ENCODE measurements at regions not wholly inside any gene's neighbourhood (a gene's known extent, or its start where the extent isn't known, plus 50 kb on each side); places are given as distances from the start of the nearest gene placed in this dataset.

DNA sequence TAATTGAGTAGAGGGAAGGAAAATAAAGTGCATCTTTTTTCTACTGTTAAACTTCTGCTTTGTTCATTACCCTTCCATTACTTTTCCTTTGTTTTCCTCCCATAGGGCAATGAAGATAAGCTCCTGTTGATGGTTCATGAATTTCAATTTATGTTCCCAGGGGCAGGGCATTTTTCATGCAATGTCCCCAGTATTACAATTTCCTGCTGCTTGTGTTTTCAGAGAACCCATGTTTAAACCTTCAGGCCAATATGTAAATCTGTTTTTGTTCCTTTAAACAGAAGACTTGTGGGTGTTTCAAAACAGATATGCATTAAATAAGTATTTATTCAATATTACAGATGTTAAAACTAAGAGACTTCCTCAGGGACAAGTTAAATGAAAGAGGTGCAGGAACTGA is 834.5 kb downstream of the ZPLD1 start:
- H3F3A ChIP-seq (ENCODE audit: insufficient read depth, low read length, poor library complexity, severe bottlenecking): no peaks in the 10 kb centered on the region
- no peak overlapping the region for H3K4me3 ChIP-seq (ENCODE audit: low read length)
- no peak overlapping the region for H3K4me2 ChIP-seq (ENCODE audit: low read length)
- H2AFZ ChIP-seq (ENCODE audit: low read depth, low read length): no peak overlapping the region
- H4K20me1 ChIP-seq (ENCODE audit: insufficient read depth): no peaks in the 10 kb centered on the region
- no peaks in the 10 kb centered on the region for H3K36me3 ChIP-seq (ENCODE audit: insufficient read depth, low read length)
- H3K27ac ChIP-seq (ENCODE audit: low read length): no peak overlapping the region
- no peaks in the 10 kb centered on the region for H3K27me3 ChIP-seq (ENCODE audit: insufficient read depth, low read depth, low read length)
- TF ChIP-seq TAF1 (IDR thresholded peaks at IDR 0.05; ENCODE audit: low read depth) (no peak), RAD21 (conservative IDR thresholded peaks at IDR 0.05) (no peak), MXI1 (conservative IDR thresholded peaks at IDR 0.05; ENCODE audit: poor library complexity, severe bottlenecking) (no peak), EZH2 (IDR thresholded peaks at IDR 0.05; ENCODE audit: borderline replicate concordance, insufficient read depth, low read length, poor library complexity, severe bottlenecking) (no peak), POLR2AphosphoS5 (IDR thresholded peaks at IDR 0.05) (no peak), EP300 (conservative IDR thresholded peaks at IDR 0.05; ENCODE audit: poor library complexity, severe bottlenecking) (no peak), SMC3 (conservative IDR thresholded peaks at IDR 0.05; ENCODE audit: poor library complexity) (no peak)
- TF ChIP-seq, protein P1, sequence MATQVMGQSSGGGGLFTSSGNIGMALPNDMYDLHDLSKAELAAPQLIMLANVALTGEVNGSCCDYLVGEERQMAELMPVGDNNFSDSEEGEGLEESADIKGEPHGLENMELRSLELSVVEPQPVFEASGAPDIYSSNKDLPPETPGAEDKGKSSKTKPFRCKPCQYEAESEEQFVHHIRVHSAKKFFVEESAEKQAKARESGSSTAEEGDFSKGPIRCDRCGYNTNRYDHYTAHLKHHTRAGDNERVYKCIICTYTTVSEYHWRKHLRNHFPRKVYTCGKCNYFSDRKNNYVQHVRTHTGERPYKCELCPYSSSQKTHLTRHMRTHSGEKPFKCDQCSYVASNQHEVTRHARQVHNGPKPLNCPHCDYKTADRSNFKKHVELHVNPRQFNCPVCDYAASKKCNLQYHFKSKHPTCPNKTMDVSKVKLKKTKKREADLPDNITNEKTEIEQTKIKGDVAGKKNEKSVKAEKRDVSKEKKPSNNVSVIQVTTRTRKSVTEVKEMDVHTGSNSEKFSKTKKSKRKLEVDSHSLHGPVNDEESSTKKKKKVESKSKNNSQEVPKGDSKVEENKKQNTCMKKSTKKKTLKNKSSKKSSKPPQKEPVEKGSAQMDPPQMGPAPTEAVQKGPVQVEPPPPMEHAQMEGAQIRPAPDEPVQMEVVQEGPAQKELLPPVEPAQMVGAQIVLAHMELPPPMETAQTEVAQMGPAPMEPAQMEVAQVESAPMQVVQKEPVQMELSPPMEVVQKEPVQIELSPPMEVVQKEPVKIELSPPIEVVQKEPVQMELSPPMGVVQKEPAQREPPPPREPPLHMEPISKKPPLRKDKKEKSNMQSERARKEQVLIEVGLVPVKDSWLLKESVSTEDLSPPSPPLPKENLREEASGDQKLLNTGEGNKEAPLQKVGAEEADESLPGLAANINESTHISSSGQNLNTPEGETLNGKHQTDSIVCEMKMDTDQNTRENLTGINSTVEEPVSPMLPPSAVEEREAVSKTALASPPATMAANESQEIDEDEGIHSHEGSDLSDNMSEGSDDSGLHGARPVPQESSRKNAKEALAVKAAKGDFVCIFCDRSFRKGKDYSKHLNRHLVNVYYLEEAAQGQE (IDR thresholded peaks at IDR 0.05; ENCODE audit: borderline replicate concordance): no peak
- TF ChIP-seq, protein P2, sequence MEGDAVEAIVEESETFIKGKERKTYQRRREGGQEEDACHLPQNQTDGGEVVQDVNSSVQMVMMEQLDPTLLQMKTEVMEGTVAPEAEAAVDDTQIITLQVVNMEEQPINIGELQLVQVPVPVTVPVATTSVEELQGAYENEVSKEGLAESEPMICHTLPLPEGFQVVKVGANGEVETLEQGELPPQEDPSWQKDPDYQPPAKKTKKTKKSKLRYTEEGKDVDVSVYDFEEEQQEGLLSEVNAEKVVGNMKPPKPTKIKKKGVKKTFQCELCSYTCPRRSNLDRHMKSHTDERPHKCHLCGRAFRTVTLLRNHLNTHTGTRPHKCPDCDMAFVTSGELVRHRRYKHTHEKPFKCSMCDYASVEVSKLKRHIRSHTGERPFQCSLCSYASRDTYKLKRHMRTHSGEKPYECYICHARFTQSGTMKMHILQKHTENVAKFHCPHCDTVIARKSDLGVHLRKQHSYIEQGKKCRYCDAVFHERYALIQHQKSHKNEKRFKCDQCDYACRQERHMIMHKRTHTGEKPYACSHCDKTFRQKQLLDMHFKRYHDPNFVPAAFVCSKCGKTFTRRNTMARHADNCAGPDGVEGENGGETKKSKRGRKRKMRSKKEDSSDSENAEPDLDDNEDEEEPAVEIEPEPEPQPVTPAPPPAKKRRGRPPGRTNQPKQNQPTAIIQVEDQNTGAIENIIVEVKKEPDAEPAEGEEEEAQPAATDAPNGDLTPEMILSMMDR (IDR thresholded peaks at IDR 0.05; ENCODE audit: poor library complexity, severe bottlenecking): no peak
- no peaks in the 10 kb centered on the region for H3K9me3 ChIP-seq (ENCODE audit: low read length)
- H3K79me2 ChIP-seq (replicated peaks; ENCODE audit: insufficient read depth, low read length): no peaks in the 10 kb centered on the region
- H3K9me2 ChIP-seq (ENCODE audit: insufficient read depth, low read length): no peaks in the 10 kb centered on the region
- no peak overlapping the region for H3K9ac ChIP-seq (ENCODE audit: low read length)

DNA sequence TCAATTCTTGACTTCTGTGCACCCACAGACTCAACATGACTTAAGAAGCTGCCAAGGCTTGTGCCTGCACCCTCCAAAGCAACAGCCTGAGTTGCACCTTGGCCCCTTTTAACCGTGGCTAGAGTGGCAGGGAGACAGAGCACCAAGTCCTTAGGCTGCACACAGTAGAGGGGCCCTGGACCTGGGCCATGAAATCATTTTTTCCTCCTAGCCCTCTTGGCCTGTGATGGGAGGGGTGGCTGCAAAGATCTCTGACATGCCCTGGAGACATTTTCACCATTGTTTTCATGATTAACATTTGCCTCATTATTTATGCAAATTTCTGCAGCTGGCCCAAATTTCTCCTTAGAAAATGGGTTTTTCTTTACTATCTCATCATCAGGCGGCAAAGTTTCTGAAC is 836.8 kb downstream of the ZPLD1 start:
- H3K36me3 ChIP-seq (ENCODE audit: insufficient read depth, low read length): no peaks in the 10 kb centered on the region
- H3K9me3 ChIP-seq (ENCODE audit: low read length): no peaks in the 10 kb centered on the region
- no peaks in the 10 kb centered on the region for H3K9me2 ChIP-seq (ENCODE audit: insufficient read depth, low read length)
- H3K9ac ChIP-seq (ENCODE audit: low read length): no peak overlapping the region
- no peak overlapping the region for H2AFZ ChIP-seq (ENCODE audit: low read depth, low read length)
- TF ChIP-seq, protein P2 (IDR thresholded peaks at IDR 0.05; ENCODE audit: poor library complexity, severe bottlenecking): no peak
- H3K27ac ChIP-seq (ENCODE audit: low read length): no peak overlapping the region
- H4K20me1 ChIP-seq (ENCODE audit: insufficient read depth): no peaks in the 10 kb centered on the region
- H3K79me2 ChIP-seq (replicated peaks; ENCODE audit: insufficient read depth, low read length): no peaks in the 10 kb centered on the region
- no peaks in the 10 kb centered on the region for H3K27me3 ChIP-seq (ENCODE audit: insufficient read depth, low read depth, low read length)
- no peaks in the 10 kb centered on the region for H3F3A ChIP-seq (ENCODE audit: insufficient read depth, low read length, poor library complexity, severe bottlenecking)
- no peak overlapping the region for H3K4me3 ChIP-seq (ENCODE audit: low read length)
- no peak overlapping the region for H3K4me2 ChIP-seq (ENCODE audit: low read length)
